CD4-positive, alpha-beta T cell (primary cell): ENCODE measurements at regions not wholly inside any gene's neighbourhood (a gene's known extent, or its start where the extent isn't known, plus 50 kb on each side); places are given as distances from the start of the nearest gene placed in this dataset.

Source experiments
- ATAC-seq: fragments of 200-7000 bp; cut with Tn5 transposase; one replicate; pipeline ENCODE4 v1.10.0; 2022; ENCODE audit warnings: mild to moderate bottlenecking; ENCODE audit not compliant: poor library complexity
- CTCF ChIA-PET: fragments of 350-600 bp; sonication (Branson Sonifier 250); formaldehyde crosslinking; loops from one replicate; lab custom pipeline; 2021; ENCODE audit warnings: antibody characterized with exemption, inconsistent platforms; lab: Charles Lee
- POLR2A ChIA-PET: fragments of 350-600 bp; sonication (Branson Sonifier 250); formaldehyde crosslinking; loops from one replicate; lab custom pipeline; 2021; ENCODE audit warnings: antibody characterized with exemption, inconsistent platforms; lab: Charles Lee
- DNase-seq, 14 experiments: peaks; one replicate each; pipeline ENCODE4 v3.0.0-alpha.2; 2013 to 2020; ENCODE audit warnings: mixed read lengths in 2 of 14
- H3K27ac ChIP-seq, 2 donors: one replicate each; pipeline versions ENCODE4 v1.5.1 to v1.7.0; 2013; ENCODE audit warnings: low read length in 2 of 2, low read depth in 1 of 2, mild to moderate bottlenecking in 1 of 2
- H3K27me3 ChIP-seq, 2 experiments: 1 replicate in 1 of 2; 2 replicates in 1 of 2; pipeline versions ENCODE4 v1.6.1 to v1.7.0; 2013; ENCODE audit warnings: low read length in 2 of 2, control low read depth in 1 of 2, mild to moderate bottlenecking in 1 of 2, moderate library complexity in 1 of 2; ENCODE audit not compliant: insufficient read depth in 2 of 2, control insufficient read depth in 1 of 2
- H3K36me3 ChIP-seq: one replicate; pipeline ENCODE4 v1.6.1; 2013; ENCODE audit warnings: low read length, control low read depth; ENCODE audit not compliant: insufficient read depth
- H3K4me1 ChIP-seq: one replicate; pipeline ENCODE4 v1.6.1; 2013; ENCODE audit warnings: low read length, control low read depth; ENCODE audit not compliant: insufficient read depth
- H3K4me3 ChIP-seq: one replicate; pipeline ENCODE4 v1.5.1; 2013; ENCODE audit warnings: mild to moderate bottlenecking, low read length, moderate library complexity
- H3K9me3 ChIP-seq, 2 experiments: 1 replicate in 1 of 2; 2 replicates in 1 of 2; pipeline versions ENCODE4 v1.6.1 to v1.7.0; 2013; ENCODE audit warnings: low read length in 2 of 2, mild to moderate bottlenecking in 2 of 2, control low read depth in 1 of 2, moderate library complexity in 1 of 2; ENCODE audit not compliant: control insufficient read depth in 1 of 2, insufficient read depth in 1 of 2
- H3K27ac Mint-ChIP-seq: one replicate; pipeline ENCODE4 v1.8.0; 2020; ENCODE audit warnings: mixed read lengths
- H3K27me3 Mint-ChIP-seq: one replicate; pipeline ENCODE4 v1.8.0; 2021; ENCODE audit warnings: mixed read lengths
- H3K36me3 Mint-ChIP-seq: one replicate; pipeline ENCODE4 v1.8.0; 2021; ENCODE audit warnings: low read depth, mixed read lengths
- H3K4me1 Mint-ChIP-seq: one replicate; pipeline ENCODE4 v1.8.0; 2021; ENCODE audit warnings: low read depth, mixed read lengths
- H3K4me3 Mint-ChIP-seq: one replicate; pipeline ENCODE4 v1.8.0; 2020; ENCODE audit warnings: mild to moderate bottlenecking, mixed read lengths
- H3K9me3 Mint-ChIP-seq: one replicate; pipeline ENCODE4 v1.8.0; 2020; ENCODE audit warnings: mixed read lengths
- CTCF ChIP-seq: fragments of 200-600 bp; IDR thresholded peaks from one replicate; pipeline ENCODE4 v1.8.0; 2022; ENCODE audit warnings: antibody characterized with exemption, mild to moderate bottlenecking
- intact Hi-C, 2 experiments: fragments of 100-400 bp; cut with DNase I in 1 of 2; cut with micrococcal nuclease in 1 of 2; formaldehyde crosslinking; loops; one replicate each; pipeline versions ENCODE4 v1.15.1 to v1.9.0; 2023 to 2025; cut with DNase I, micrococcal nuclease

GRCh38 chr18:54736981-54737380 lies 91.3 kb upstream of the RAB27B start:
- POLR2A ChIA-PET, result no interaction called here
- no peaks in the 10 kb centered on the region for H3K9me3 ChIP-seq
- intact Hi-C loops, result no loop called here

GRCh38 chr18:54737986-54738385 lies 90.3 kb upstream of the RAB27B start:
- H3K27me3 Mint-ChIP-seq, result no peaks in the 10 kb centered on the region
- no peaks in the 10 kb centered on the region for H3K9me3 ChIP-seq
- no peaks in the 10 kb centered on the region for H3K4me1 Mint-ChIP-seq
- no peaks in the 10 kb centered on the region for H3K36me3 ChIP-seq
- intact Hi-C loops, result no loop called here
- H3K36me3 Mint-ChIP-seq, result no peaks in the 10 kb centered on the region
- ChIA-PET CTCF (no interaction called here), POLR2A (no interaction called here)
- no peak for DNase-seq
- no peaks in the 10 kb centered on the region for H3K27me3 ChIP-seq
- H3K27ac Mint-ChIP-seq, result no peak overlapping the region
- ATAC-seq, result no peak
- no peak overlapping the region for H3K4me3 Mint-ChIP-seq
- no peak for TF ChIP-seq CTCF
- H3K4me1 ChIP-seq, result no peaks in the 10 kb centered on the region
- H3K9me3 Mint-ChIP-seq, result no peaks in the 10 kb centered on the region
- no peak overlapping the region for H3K27ac ChIP-seq
- H3K4me3 ChIP-seq, result no peak overlapping the region

More at GRCh38 chr18:54736981-54737380, 91.3 kb upstream of the RAB27B start:
- no peak overlapping the region for H3K4me3 Mint-ChIP-seq
- H3K36me3 Mint-ChIP-seq, result no peaks in the 10 kb centered on the region
- no peaks in the 10 kb centered on the region for H3K27me3 ChIP-seq
- no peaks in the 10 kb centered on the region for H3K36me3 ChIP-seq
- no peak overlapping the region for H3K27ac ChIP-seq
- no peaks in the 10 kb centered on the region for H3K9me3 Mint-ChIP-seq
- CTCF ChIA-PET, result no interaction called here
- H3K4me1 ChIP-seq, result no peaks in the 10 kb centered on the region
- H3K4me1 Mint-ChIP-seq, result no peaks in the 10 kb centered on the region
- TF ChIP-seq CTCF, result no peak
- no peak for DNase-seq
- no peaks in the 10 kb centered on the region for H3K27me3 Mint-ChIP-seq
- no peak overlapping the region for H3K27ac Mint-ChIP-seq
- H3K4me3 ChIP-seq, result no peak overlapping the region
- ATAC-seq, result no peak

GRCh38 chr18:54739476-54739875 lies 88.8 kb upstream of the RAB27B start:
- H3K36me3 Mint-ChIP-seq, result no peaks in the 10 kb centered on the region
- ATAC-seq (no peak), DNase-seq (no peak)
- intact Hi-C loops, result no loop called here
- Histone ChIP-seq H3K36me3 (no peaks in the 10 kb centered on the region), H3K4me1 (no peaks in the 10 kb centered on the region), H3K27ac (no peak overlapping the region), H3K27me3 (no peaks in the 10 kb centered on the region), H3K9me3 (no peaks in the 10 kb centered on the region), H3K4me3 (no peak overlapping the region)
- CTCF ChIA-PET, result interaction anchor here (0.7 kb wide), 1 partner anchor 522 kb away, joined by 3 read pairs; no protein-coding TSS in a partner anchor
- POLR2A ChIA-PET, result no interaction called here
- H3K4me3 Mint-ChIP-seq, result no peak overlapping the region
- no peaks in the 10 kb centered on the region for H3K4me1 Mint-ChIP-seq
- no peak for TF ChIP-seq CTCF
- no peaks in the 10 kb centered on the region for H3K9me3 Mint-ChIP-seq
- H3K27me3 Mint-ChIP-seq, result no peaks in the 10 kb centered on the region
- no peak overlapping the region for H3K27ac Mint-ChIP-seq
